Right lobe of liver (tissue), 4 donors: ENCODE measurements at regions not wholly inside any gene's neighbourhood (a gene's known extent, or its start where the extent isn't known, plus 50 kb on each side); places are given as distances from the start of the nearest gene placed in this dataset.

Experiments used
- CTCF ChIP-seq, 4 donors: fragments of 200-600 bp in 3 of 4; fragments of 450-650 bp in 1 of 4; IDR thresholded peaks; one replicate each; pipeline versions ENCODE4 v1.5.1 to v1.8.0; 2016 to 2022; ENCODE audit warnings: antibody characterized with exemption in 4 of 4, mild to moderate bottlenecking in 2 of 4
- POLR2A ChIP-seq: fragments of 450-650 bp; IDR thresholded peaks from one replicate; pipeline ENCODE4 v1.6.1; 2017; ENCODE audit warnings: antibody characterized with exemption, mild to moderate bottlenecking
- donor health status: DM: no; HTN: no; CAD: no.
- donor health status: DM: no; HTN: no; CAD: no.
- donor health status: DM: no; HTN: yes; CAD: no.

- TF ChIP-seq CTCF (IDR thresholded peaks at IDR 0.05) (no peak), POLR2A (no peak)
These were observed 146.1 kb upstream of the ZSWIM2 start for GRCh38 chr2:186995092-186995491.
